SU-DHL-6 (cell line): ENCODE measurements at regions not wholly inside any gene's neighbourhood (a gene's known extent, or its start where the extent isn't known, plus 50 kb on each side); places are given as distances from the start of the nearest gene placed in this dataset.

Experiments used
- H2AFZ ChIP-seq: fragments of 200-600 bp; sonication (generic); 2 replicates; pipeline ENCODE4 v1.6.1; 2014; ENCODE audit warnings: low read depth, mild to moderate bottlenecking, moderate library complexity, mixed read lengths, antibody characterized with exemption, low read length; ENCODE audit not compliant: severe bottlenecking
- H3F3A ChIP-seq: fragments of 200-600 bp; shearing (Covaris generic); 2 replicates; pipeline ENCODE4 v1.6.0; 2016; ENCODE audit warnings: antibody characterized with exemption, mild to moderate bottlenecking; ENCODE audit not compliant: insufficient read depth
- H3K27ac ChIP-seq: fragments of 200-600 bp; sonication (generic); 2 replicates; pipeline ENCODE4 v1.5.1; 2016; ENCODE audit warnings: low read depth, mild to moderate bottlenecking, low read length, moderate library complexity, mixed read lengths
- H3K27me3 ChIP-seq: fragments of 200-600 bp; sonication (generic), shearing (Covaris generic); 2 replicates; pipeline ENCODE4 v1.6.0; 2014; ENCODE audit warnings: mild to moderate bottlenecking, low read length
- H3K36me3 ChIP-seq: fragments of 200-600 bp; sonication (generic); 2 replicates; pipeline ENCODE4 v1.6.1; 2014; ENCODE audit warnings: mild to moderate bottlenecking, low read length, mixed read lengths
- H3K4me2 ChIP-seq: fragments of 300-600, 200-600 bp; shearing (Covaris generic), sonication (generic); 2 replicates; pipeline ENCODE4 v1.6.0; 2014; ENCODE audit warnings: low read length, low read depth, mild to moderate bottlenecking; ENCODE audit not compliant: poor library complexity, severe bottlenecking
- H3K4me3 ChIP-seq: fragments of 200-600 bp; sonication (generic); 2 replicates; pipeline ENCODE4 v1.5.1; 2014; ENCODE audit warnings: antibody characterized with exemption, low read length, mild to moderate bottlenecking, mixed read lengths; ENCODE audit not compliant: insufficient read depth, poor library complexity, severe bottlenecking
- H3K79me2 ChIP-seq: fragments of 200-600 bp; sonication (generic); 2 replicates; pipeline ENCODE4 v1.6.1; 2014; ENCODE audit warnings: mild to moderate bottlenecking, low read length, moderate library complexity; ENCODE audit not compliant: insufficient read depth
- H3K9ac ChIP-seq: fragments of 200-600 bp; sonication (generic); 2 replicates; pipeline ENCODE4 v1.7.0; 2014; ENCODE audit warnings: mild to moderate bottlenecking, low read length
- H3K9me2 ChIP-seq: fragments of 200-600 bp; sonication (generic); replicated peaks from 2 replicates; pipeline ENCODE4 v1.6.1; 2014; ENCODE audit warnings: low read length; ENCODE audit not compliant: insufficient read depth
- H3K9me3 ChIP-seq: fragments of 200-600 bp; sonication (generic); 2 replicates; pipeline ENCODE4 v1.6.1; 2014; ENCODE audit warnings: low read length, mixed read lengths; ENCODE audit not compliant: insufficient read depth
- H4K20me1 ChIP-seq: fragments of 200-600 bp; sonication (generic); 2 replicates; pipeline ENCODE4 v1.6.1; 2014; ENCODE audit warnings: low read depth, mild to moderate bottlenecking, antibody characterized with exemption, low read length, moderate library complexity, mixed read lengths
- CTCF ChIP-seq: fragments of 200-600 bp; sonication (generic); IDR thresholded peaks from one replicate; pipeline ENCODE4 v1.5.1; 2017; ENCODE audit warnings: antibody characterized with exemption, mild to moderate bottlenecking, low read length, moderate library complexity; ENCODE audit not compliant: insufficient read depth, poor library complexity, severe bottlenecking
- EZH2phosphoT487 ChIP-seq: fragments of 200-600 bp; sonication (generic), shearing (Covaris generic); conservative IDR thresholded peaks from 2 replicates; pipeline ENCODE4 v1.6.1; 2018; ENCODE audit warnings: mild to moderate bottlenecking, antibody characterized with exemption, low read length, moderate library complexity, mixed read lengths

GRCh38 chr5:18977880-18978279 is 1010.1 kb downstream of the CDH18 start:
- H4K20me1 ChIP-seq = no peaks in the 10 kb centered on the region
- no peak overlapping the region for H3K4me2 ChIP-seq
- no peaks in the 10 kb centered on the region for H3F3A ChIP-seq
- H3K79me2 ChIP-seq = no peaks in the 10 kb centered on the region
- 0 out of 2 replicates have a peak, but pooled peaks cover 4% of the 10 kb centered on the region for H3K9me3 ChIP-seq
- no peak overlapping the region for H3K27ac ChIP-seq
- H3K36me3 ChIP-seq = no peaks in the 10 kb centered on the region
- TF ChIP-seq CTCF (no peak), EZH2phosphoT487 (no peak)
- no peak overlapping the region for H3K4me3 ChIP-seq
- no peaks in the 10 kb centered on the region for H3K9me2 ChIP-seq
- no peak overlapping the region for H2AFZ ChIP-seq
- H3K27me3 ChIP-seq = no peaks in the 10 kb centered on the region
- H3K9ac ChIP-seq = no peak overlapping the region

- no peaks in the 10 kb centered on the region for H3K27me3 ChIP-seq
- no peaks in the 10 kb centered on the region for H3F3A ChIP-seq
- H3K79me2 ChIP-seq = no peaks in the 10 kb centered on the region
- no peak overlapping the region for H2AFZ ChIP-seq
- no peaks in the 10 kb centered on the region for H3K36me3 ChIP-seq
- H3K27ac ChIP-seq = no peak overlapping the region
- no peaks in the 10 kb centered on the region for H3K9me2 ChIP-seq
- H3K9me3 ChIP-seq = 0 out of 2 replicates have a peak, but pooled peaks cover 4% of the 10 kb centered on the region
- no peak overlapping the region for H3K4me2 ChIP-seq
- H4K20me1 ChIP-seq = no peaks in the 10 kb centered on the region
- no peak overlapping the region for H3K4me3 ChIP-seq
- TF ChIP-seq CTCF = no peak
- no peak for TF ChIP-seq EZH2phosphoT487
- H3K9ac ChIP-seq = no peak overlapping the region
These were observed 1003.4 kb downstream of the CDH18 start for GRCh38 chr5:18984559-18985080.

GRCh38 chr5:18985171-18985758 is 1002.7 kb downstream of the CDH18 start:
- no peaks in the 10 kb centered on the region for H3K79me2 ChIP-seq
- H4K20me1 ChIP-seq = no peaks in the 10 kb centered on the region
- H3K9me2 ChIP-seq = no peaks in the 10 kb centered on the region
- no peak overlapping the region for H3K27ac ChIP-seq
- H3K27me3 ChIP-seq = no peaks in the 10 kb centered on the region
- H3K4me3 ChIP-seq = no peak overlapping the region
- no peak overlapping the region for H3K4me2 ChIP-seq
- no peaks in the 10 kb centered on the region for H3F3A ChIP-seq
- H3K9me3 ChIP-seq = 0 out of 2 replicates have a peak, but pooled peaks cover 4% of the 10 kb centered on the region
- TF ChIP-seq EZH2phosphoT487 (no peak), CTCF (no peak)
- peak overlapping the region; percentile 68 for H2AFZ ChIP-seq
- H3K36me3 ChIP-seq = no peaks in the 10 kb centered on the region
- H3K9ac ChIP-seq = no peak overlapping the region
